Trophoblast cell (in vitro differentiated cells and primary cell): ENCODE measurements at regions not wholly inside any gene's neighbourhood (a gene's known extent, or its start where the extent isn't known, plus 50 kb on each side); places are given as distances from the start of the nearest gene placed in this dataset.

Experiments
- DNase-seq, 2 donors: peaks; one replicate each; pipeline ENCODE4 v3.0.0-alpha.2; 2016
- H2AFZ ChIP-seq: 2 replicates; pipeline ENCODE4 v1.6.1; 2013; ENCODE audit warnings: low read length, moderate library complexity, mild to moderate bottlenecking; ENCODE audit not compliant: insufficient read depth, poor library complexity
- H2AK5ac ChIP-seq: 2 replicates; pipeline ENCODE4 v1.6.1; 2013; ENCODE audit warnings: mild to moderate bottlenecking, low read length
- H2BK120ac ChIP-seq: 2 replicates; pipeline ENCODE4 v1.6.1; 2013; ENCODE audit warnings: low read length, mild to moderate bottlenecking, moderate library complexity; ENCODE audit not compliant: insufficient read depth, poor library complexity
- H2BK12ac ChIP-seq: 2 replicates; pipeline ENCODE4 v1.6.1; 2013; ENCODE audit warnings: mild to moderate bottlenecking, low read length, moderate library complexity
- H2BK5ac ChIP-seq: 2 replicates; pipeline ENCODE4 v1.6.1; 2013; ENCODE audit warnings: low read length, low read depth, moderate library complexity, mild to moderate bottlenecking; ENCODE audit not compliant: poor library complexity
- H3K14ac ChIP-seq: 2 replicates; pipeline ENCODE4 v1.6.1; 2013; ENCODE audit warnings: mild to moderate bottlenecking, low read length
- H3K18ac ChIP-seq: 2 replicates; pipeline ENCODE4 v1.6.1; 2013; ENCODE audit warnings: mild to moderate bottlenecking, low read length
- H3K23ac ChIP-seq: 2 replicates; pipeline ENCODE4 v1.6.1; 2013; ENCODE audit warnings: low read length
- H3K27ac ChIP-seq: 2 replicates; pipeline ENCODE4 v1.5.1; 2013; ENCODE audit warnings: low read depth, mild to moderate bottlenecking, inconsistent platforms, low read length, moderate library complexity
- H3K27me3 ChIP-seq: 2 replicates; pipeline ENCODE4 v1.6.1; 2013; ENCODE audit warnings: inconsistent platforms, mild to moderate bottlenecking, low read length, moderate library complexity; ENCODE audit not compliant: insufficient read depth
- H3K36me3 ChIP-seq, 2 experiments: 1 replicate in 1 of 2; 2 replicates in 1 of 2; pipeline ENCODE4 v1.6.1; 2013; ENCODE audit warnings: low read length in 2 of 2, mild to moderate bottlenecking in 2 of 2, moderate library complexity in 1 of 2; ENCODE audit not compliant: insufficient read depth in 2 of 2, control insufficient read depth in 1 of 2
- H3K4ac ChIP-seq: 2 replicates; pipeline ENCODE4 v1.6.1; 2013; ENCODE audit warnings: low read depth, mild to moderate bottlenecking, low read length, moderate library complexity
- H3K4me1 ChIP-seq, 2 experiments: 1 replicate in 1 of 2; 2 replicates in 1 of 2; pipeline ENCODE4 v1.6.1; 2013; ENCODE audit warnings: low read length in 2 of 2, mild to moderate bottlenecking in 2 of 2, moderate library complexity in 1 of 2; ENCODE audit not compliant: insufficient read depth in 2 of 2, control insufficient read depth in 1 of 2
- H3K4me2 ChIP-seq: 2 replicates; pipeline ENCODE4 v1.6.1; 2013; ENCODE audit warnings: inconsistent platforms, mild to moderate bottlenecking, low read length, moderate library complexity
- H3K4me3 ChIP-seq: 2 replicates; pipeline ENCODE4 v1.5.1; 2013; ENCODE audit warnings: mild to moderate bottlenecking, low read depth, low read length, inconsistent platforms
- H3K79me1 ChIP-seq: one replicate; pipeline ENCODE4 v1.6.1; 2013; ENCODE audit warnings: low read length
- H3K79me2 ChIP-seq: 2 replicates; pipeline ENCODE4 v1.6.1; 2013; ENCODE audit warnings: low read length, mild to moderate bottlenecking; ENCODE audit not compliant: control insufficient read depth, insufficient read depth, poor library complexity
- H3K9ac ChIP-seq: 2 replicates; pipeline ENCODE4 v1.6.1; 2013; ENCODE audit warnings: mild to moderate bottlenecking, low read length
- H3K9me3 ChIP-seq: 2 replicates; pipeline ENCODE4 v1.6.1; 2013; ENCODE audit warnings: low read depth, mild to moderate bottlenecking, control low read depth, inconsistent platforms, low read length; ENCODE audit not compliant: insufficient read depth
- H4K12ac ChIP-seq: 2 replicates; pipeline ENCODE4 v1.6.1; 2013; ENCODE audit warnings: low read depth, mild to moderate bottlenecking, low read length, moderate library complexity
- H4K8ac ChIP-seq: 2 replicates; pipeline ENCODE4 v1.6.1; 2013; ENCODE audit warnings: low read depth, mild to moderate bottlenecking, low read length, moderate library complexity
- H4K91ac ChIP-seq: one replicate; pipeline ENCODE4 v1.6.1; 2013; ENCODE audit warnings: low read depth, mild to moderate bottlenecking, low read length, moderate library complexity
- WGBS: extraction: QIAGEN DNeasy Blood & Tissue Kit; methylation state at CpG from one replicate; pipeline ENCODE4 v1.1.7; 2013; ENCODE audit warnings: missing lambda C conversion rate; ENCODE audit not compliant: insufficient read length, insufficient coverage; ENCODE audit errors: extremely low coverage; 5-methylcytosine and 5-hydroxymethylcytosine counted together

GRCh38 chr9:90724112-90724511, 77.5 kb upstream of the SYK start:
- DNase-seq: no peak
- Histone ChIP-seq H2BK5ac (no peak overlapping the region), H3K27me3 (no peaks in the 10 kb centered on the region), H3K79me1 (no peaks in the 10 kb centered on the region), H2BK12ac (no peak overlapping the region), H3K18ac (no peak overlapping the region), H3K23ac (no peak overlapping the region), H3K9ac (no peak overlapping the region), H3K9me3 (no peaks in the 10 kb centered on the region), H3K14ac (no peak overlapping the region), H3K4me2 (no peak overlapping the region), H3K27ac (no peak overlapping the region), H3K4ac (no peak overlapping the region), H3K36me3 (no peaks in the 10 kb centered on the region), H3K4me3 (no peak overlapping the region), H3K79me2 (no peaks in the 10 kb centered on the region), H4K91ac (no peak overlapping the region), H2BK120ac (no peak overlapping the region), H2AK5ac (no peak overlapping the region), H4K12ac (no peak overlapping the region), H3K4me1 (no peaks in the 10 kb centered on the region), H4K8ac (no peak overlapping the region), H2AFZ (no peak overlapping the region)
- whole genome bisulfite sequencing: no CpG with 5 or more reads among the region's 7 CpGs

GRCh38 chr9:90722071-90722470, 79.4 kb upstream of the DIRAS2 start:
- Histone ChIP-seq H3K4me2 (no peak overlapping the region), H3K79me1 (no peaks in the 10 kb centered on the region), H4K8ac (no peak overlapping the region), H3K4ac (no peak overlapping the region), H3K23ac (no peak overlapping the region), H3K4me1 (no peaks in the 10 kb centered on the region), H3K9ac (no peak overlapping the region), H2BK12ac (no peak overlapping the region), H3K79me2 (no peaks in the 10 kb centered on the region), H2AK5ac (no peak overlapping the region), H4K91ac (no peak overlapping the region), H2AFZ (no peak overlapping the region), H3K27ac (no peak overlapping the region), H3K9me3 (no peaks in the 10 kb centered on the region), H4K12ac (no peak overlapping the region), H3K14ac (no peak overlapping the region), H2BK120ac (no peak overlapping the region), H3K4me3 (no peak overlapping the region), H2BK5ac (no peak overlapping the region), H3K18ac (no peak overlapping the region), H3K27me3 (no peaks in the 10 kb centered on the region), H3K36me3 (no peaks in the 10 kb centered on the region)
- DNase-seq: no peak
- no CpG with 5 or more reads among the region's 3 CpGs for WGBS

DNA sequence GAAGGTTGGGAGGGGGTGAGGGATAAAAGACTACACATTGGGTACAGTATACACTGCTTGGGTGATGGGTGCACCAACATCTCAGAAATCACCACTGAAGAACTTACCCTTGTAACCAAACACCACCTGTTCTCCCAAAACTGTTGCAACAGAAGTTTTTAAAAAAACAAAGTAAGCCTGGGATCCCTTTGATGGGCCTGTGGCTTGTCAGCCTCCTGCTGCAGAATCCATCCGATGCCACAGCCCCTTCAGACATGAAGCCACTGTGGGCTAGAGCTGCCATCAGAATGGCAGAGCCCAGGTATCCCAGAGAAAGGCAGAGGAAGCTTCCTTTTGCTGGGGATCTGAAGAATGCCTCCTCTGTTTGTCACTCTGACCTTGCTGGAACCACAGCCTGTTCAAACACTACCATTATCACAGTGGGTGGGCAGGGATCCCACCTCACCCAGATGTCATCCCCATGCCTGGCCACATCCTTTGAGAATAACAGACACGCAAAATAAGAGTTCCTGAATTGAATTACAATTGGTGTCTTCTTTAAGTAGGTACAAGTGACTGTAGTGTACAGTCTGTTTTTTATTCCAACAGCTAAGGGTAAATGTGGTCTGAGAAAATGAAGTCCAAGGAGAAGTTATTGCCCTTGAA, 78.1 kb upstream of the DIRAS2 start:
- no peak for DNase-seq
- Histone ChIP-seq H3K4me1 (no peaks in the 10 kb centered on the region), H2AK5ac (no peak overlapping the region), H2BK5ac (no peak overlapping the region), H2BK12ac (no peak overlapping the region), H3K18ac (no peak overlapping the region), H3K9ac (no peak overlapping the region), H3K27ac (no peak overlapping the region), H3K36me3 (no peaks in the 10 kb centered on the region), H2BK120ac (no peak overlapping the region), H2AFZ (no peak overlapping the region), H3K4ac (no peak overlapping the region), H4K8ac (no peak overlapping the region), H3K23ac (no peak overlapping the region), H3K14ac (no peak overlapping the region), H3K79me2 (no peaks in the 10 kb centered on the region), H4K12ac (no peak overlapping the region), H3K9me3 (no peaks in the 10 kb centered on the region), H3K4me3 (no peak overlapping the region), H4K91ac (no peak overlapping the region), H3K4me2 (no peak overlapping the region), H3K27me3 (no peaks in the 10 kb centered on the region), H3K79me1 (no peaks in the 10 kb centered on the region)
- no CpG with 5 or more reads among the region's 2 CpGs for WGBS

GRCh38 chr9:90706230-90706629, 63.6 kb upstream of the DIRAS2 start:
- Histone ChIP-seq H3K14ac (no peak overlapping the region), H3K4me3 (no peak overlapping the region), H2AFZ (no peak overlapping the region), H3K4me2 (no peak overlapping the region), H3K4me1 (no peaks in the 10 kb centered on the region), H3K79me1 (no peaks in the 10 kb centered on the region), H2BK12ac (no peak overlapping the region), H3K27ac (no peak overlapping the region), H3K18ac (no peak overlapping the region), H2BK5ac (no peak overlapping the region), H3K79me2 (no peaks in the 10 kb centered on the region), H4K8ac (no peak overlapping the region), H3K23ac (no peak overlapping the region), H4K91ac (no peak overlapping the region), H3K36me3 (no peaks in the 10 kb centered on the region), H3K4ac (no peak overlapping the region), H3K27me3 (no peaks in the 10 kb centered on the region), H4K12ac (no peak overlapping the region), H2BK120ac (no peak overlapping the region), H3K9ac (no peak overlapping the region), H2AK5ac (no peak overlapping the region), H3K9me3 (no peaks in the 10 kb centered on the region)
- DNase-seq: peak in 1 of 2 donors; percentile 35
- no CpG with 5 or more reads among the region's 2 CpGs for WGBS
